Testis (tissue), 2 donors: ENCODE measurements at regions not wholly inside any gene's neighbourhood (a gene's known extent, or its start where the extent isn't known, plus 50 kb on each side); places are given as distances from the start of the nearest gene placed in this dataset.

ENCODE experiments used
- CTCF ChIP-seq, 3 experiments: fragments of 450-650 bp in 2 of 3; fragments of 200-600 bp in 1 of 3; sonication (generic) in 1 of 3; IDR thresholded peaks; one replicate each; pipeline ENCODE4 v1.5.1; 2016 to 2019; ENCODE audit warnings: antibody characterized with exemption in 3 of 3, mild to moderate bottlenecking in 2 of 3, moderate library complexity in 1 of 3
- POLR2A ChIP-seq: fragments of 450-650 bp; IDR thresholded peaks from one replicate; pipeline ENCODE4 v1.6.1; 2017; ENCODE audit warnings: antibody characterized with exemption, mild to moderate bottlenecking, moderate library complexity

GRCh38 chr2:228615496-228615895 is 434.0 kb upstream of the SPHKAP start:
- TF ChIP-seq CTCF (IDR thresholded peaks at IDR 0.05) (no peak), POLR2A (no peak)
